Naive thymus-derived CD8-positive, alpha-beta T cell (primary cell): ENCODE measurements at regions not wholly inside any gene's neighbourhood (a gene's known extent, or its start where the extent isn't known, plus 50 kb on each side); places are given as distances from the start of the nearest gene placed in this dataset.

ENCODE experiments used
- ATAC-seq, 2 donors: fragments of 150-1000 bp; cut with Tn5 transposase in 1 of 2; sonication (Bioruptor Pico), chemical (Tn5 transposase) in 1 of 2; 1 replicate in 1 of 2; 2 replicates in 1 of 2; pipeline ENCODE4 v1.10.0; 2021; ENCODE audit warnings: mild to moderate bottlenecking in 2 of 2, moderate library complexity in 2 of 2
- POLR2A ChIA-PET: fragments of 350-600 bp; sonication (Branson Sonifier 250); formaldehyde crosslinking; loops from one replicate; lab custom pipeline; 2021; ENCODE audit warnings: antibody characterized with exemption; lab: Charles Lee
- DNase-seq, 10 donors: peaks; one replicate each; pipeline versions ENCODE4 v3.0.0 to v3.0.0-alpha.2; 2020 to 2022
- H3K27ac Mint-ChIP-seq, 10 donors: one replicate each; pipeline ENCODE4 v1.8.0; 2020 to 2022; ENCODE audit warnings: mild to moderate bottlenecking in 10 of 10, mixed read lengths in 10 of 10, moderate library complexity in 4 of 10, inconsistent platforms in 1 of 10
- H3K27me3 Mint-ChIP-seq, 5 donors: one replicate each; pipeline ENCODE4 v1.8.0; 2021 to 2022; ENCODE audit warnings: mixed read lengths in 5 of 5
- H3K36me3 Mint-ChIP-seq, 3 donors: one replicate each; pipeline ENCODE4 v1.8.0; 2020 to 2022; ENCODE audit warnings: mixed read lengths in 3 of 3, mild to moderate bottlenecking in 2 of 3, inconsistent platforms in 1 of 3
- H3K4me1 Mint-ChIP-seq, 4 donors: one replicate each; pipeline ENCODE4 v1.8.0; 2021 to 2022; ENCODE audit warnings: mixed read lengths in 4 of 4
- H3K4me3 Mint-ChIP-seq, 10 donors: one replicate each; pipeline ENCODE4 v1.8.0; 2020 to 2022; ENCODE audit warnings: mild to moderate bottlenecking in 10 of 10, mixed read lengths in 10 of 10, moderate library complexity in 6 of 10, inconsistent platforms in 1 of 10
- H3K9me3 Mint-ChIP-seq, 9 donors: one replicate each; pipeline ENCODE4 v1.8.0; 2020 to 2022; ENCODE audit warnings: mixed read lengths in 9 of 9, mild to moderate bottlenecking in 3 of 9, inconsistent platforms in 1 of 9, moderate library complexity in 1 of 9

GRCh38 chr13:50080911-50081678 lies 65.9 kb downstream of the KCNRG start:
- peaks cover 0 to 5% (median 0%) of the 10 kb centered on the region in 3 donors for H3K36me3 Mint-ChIP-seq
- H3K27ac Mint-ChIP-seq: peak overlapping the region; percentile 80 to 97 (median 94)
- peaks cover 0 to 7% (median 0%) of the 10 kb centered on the region in 9 donors for H3K9me3 Mint-ChIP-seq
- peak overlapping the region; percentile 90 to 99 (median 96) for H3K4me3 Mint-ChIP-seq
- peak in 9 of 10 donors; percentile 11 to 65 (median 33) for DNase-seq
- H3K4me1 Mint-ChIP-seq: peaks cover 7 to 72% (median 30%) of the 10 kb centered on the region in 4 donors
- ATAC-seq: peak in 1 of 2 donors; percentile 5
- POLR2A ChIA-PET: interaction anchor here (0.7 to 11.9 kb wide), 8 partner anchors 26 to 831 kb away, joined by 3 to 176 read pairs (median 8); partner anchors contain the start of gene TRIM13
- H3K27me3 Mint-ChIP-seq: peaks cover 5 to 31% (median 10%) of the 10 kb centered on the region in 5 donors

GRCh38 chr13:50081679-50082425 lies 66.6 kb downstream of the KCNRG start:
- Mint-ChIP-seq H3K9me3 (peaks cover 0 to 7% (median 0%) of the 10 kb centered on the region in 9 donors), H3K4me3 (peak overlapping the region; percentile 90 to 99 (median 96)), H3K36me3 (peaks cover 0 to 5% (median 0%) of the 10 kb centered on the region in 3 donors), H3K27ac (peak overlapping the region; percentile 90 to 97 (median 94)), H3K4me1 (peaks cover 7 to 72% (median 33%) of the 10 kb centered on the region in 4 donors), H3K27me3 (peaks cover 2 to 25% (median 10%) of the 10 kb centered on the region in 5 donors)
- POLR2A ChIA-PET: interaction anchor here (0.5 to 11.9 kb wide), 7 partner anchors 26 to 1740 kb away, joined by 3 to 176 read pairs (median 8); partner anchors contain the start of gene TRIM13
- ATAC-seq (peak; percentile 74 to 76), DNase-seq (peak; percentile 89 to 99 (median 98))

- peak overlapping the region; percentile 90 to 97 (median 94) for H3K27ac Mint-ChIP-seq
- peak; percentile 66 to 74 for ATAC-seq
- H3K36me3 Mint-ChIP-seq: peaks cover 0 to 5% (median 0%) of the 10 kb centered on the region in 3 donors
- peak overlapping the region; percentile 90 to 99 (median 96) for H3K4me3 Mint-ChIP-seq
- peaks cover 2 to 25% (median 10%) of the 10 kb centered on the region in 5 donors for H3K27me3 Mint-ChIP-seq
- POLR2A ChIA-PET: interaction anchor here (0.5 to 11.9 kb wide), 7 partner anchors 25 to 1739 kb away, joined by 3 to 176 read pairs (median 8); partner anchors contain the start of gene TRIM13
- H3K9me3 Mint-ChIP-seq: peaks cover 0 to 7% (median 0%) of the 10 kb centered on the region in 9 donors
- H3K4me1 Mint-ChIP-seq: peaks cover 7 to 69% (median 33%) of the 10 kb centered on the region in 4 donors
- DNase-seq: peak in 9 of 10 donors; percentile 52 to 82 (median 59)
These were observed 67.4 kb downstream of the KCNRG start for GRCh38 chr13:50082426-50083281.

GRCh38 chr13:50085063-50085462 lies 69.8 kb downstream of the KCNRG start:
- Mint-ChIP-seq H3K27ac (no peak overlapping the region), H3K27me3 (peaks cover 0 to 20% (median 4%) of the 10 kb centered on the region in 5 donors), H3K36me3 (peaks cover 0 to 2% (median 0%) of the 10 kb centered on the region in 3 donors), H3K9me3 (peaks cover 0 to 5% (median 0%) of the 10 kb centered on the region in 9 donors), H3K4me3 (peak overlapping the region in 1 of 10 donors; percentile 2), H3K4me1 (peaks cover 7 to 51% (median 33%) of the 10 kb centered on the region in 4 donors)
- POLR2A ChIA-PET: interaction anchor here (0.7 to 11.9 kb wide), 3 partner anchors 41 to 213 kb away, joined by 3 to 176 read pairs (median 4); partner anchors contain the start of gene TRIM13
- DNase-seq: peak in 3 of 10 donors; percentile 34 to 45 (median 34)
- ATAC-seq: no peak

GRCh38 chr13:50089633-50090032 lies 74.4 kb downstream of the KCNRG start:
- POLR2A ChIA-PET: interaction anchor here (0.7 to 1.0 kb wide), 2 partner anchors 92 to 711 kb away, joined by 3 to 4 read pairs; no protein-coding TSS in a partner anchor
- H3K36me3 Mint-ChIP-seq: no peaks in the 10 kb centered on the region
- H3K27ac Mint-ChIP-seq: no peak overlapping the region
- H3K4me3 Mint-ChIP-seq: no peak overlapping the region
- ATAC-seq (no peak), DNase-seq (no peak)
- no peaks in the 10 kb centered on the region for H3K27me3 Mint-ChIP-seq
- peaks cover 0 to 20% (median 6%) of the 10 kb centered on the region in 4 donors for H3K4me1 Mint-ChIP-seq
- H3K9me3 Mint-ChIP-seq: no peaks in the 10 kb centered on the region

DNA sequence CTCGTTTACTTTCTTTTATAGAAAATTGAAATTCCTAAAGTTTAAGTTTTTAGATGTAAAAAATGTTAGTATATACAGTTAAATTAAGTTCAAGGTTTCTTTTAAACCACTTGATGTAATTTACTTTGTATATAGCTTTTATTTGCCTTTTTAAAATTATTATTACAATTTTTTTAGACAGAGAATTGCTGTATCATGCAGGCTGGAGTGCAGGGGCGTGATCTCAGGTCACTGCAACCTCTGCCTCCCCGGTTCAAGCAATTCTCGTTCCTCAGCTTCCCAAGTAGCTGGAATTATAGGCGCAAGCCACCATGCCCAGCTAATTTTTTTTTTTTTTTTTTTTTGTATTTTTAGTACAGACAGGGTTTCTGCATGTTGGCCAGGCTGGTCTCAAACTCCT lies 75.0 kb downstream of the KCNRG start:
- ATAC-seq (no peak), DNase-seq (no peak)
- Mint-ChIP-seq H3K9me3 (no peaks in the 10 kb centered on the region), H3K4me3 (no peak overlapping the region), H3K36me3 (no peaks in the 10 kb centered on the region), H3K27ac (no peak overlapping the region), H3K4me1 (peaks cover 0 to 15% (median 4%) of the 10 kb centered on the region in 4 donors), H3K27me3 (no peaks in the 10 kb centered on the region)
- POLR2A ChIA-PET: interaction anchor here (0.6 to 1.4 kb wide), 4 partner anchors 35 to 1559 kb away, joined by 3 to 5 read pairs (median 4); no protein-coding TSS in a partner anchor

DNA sequence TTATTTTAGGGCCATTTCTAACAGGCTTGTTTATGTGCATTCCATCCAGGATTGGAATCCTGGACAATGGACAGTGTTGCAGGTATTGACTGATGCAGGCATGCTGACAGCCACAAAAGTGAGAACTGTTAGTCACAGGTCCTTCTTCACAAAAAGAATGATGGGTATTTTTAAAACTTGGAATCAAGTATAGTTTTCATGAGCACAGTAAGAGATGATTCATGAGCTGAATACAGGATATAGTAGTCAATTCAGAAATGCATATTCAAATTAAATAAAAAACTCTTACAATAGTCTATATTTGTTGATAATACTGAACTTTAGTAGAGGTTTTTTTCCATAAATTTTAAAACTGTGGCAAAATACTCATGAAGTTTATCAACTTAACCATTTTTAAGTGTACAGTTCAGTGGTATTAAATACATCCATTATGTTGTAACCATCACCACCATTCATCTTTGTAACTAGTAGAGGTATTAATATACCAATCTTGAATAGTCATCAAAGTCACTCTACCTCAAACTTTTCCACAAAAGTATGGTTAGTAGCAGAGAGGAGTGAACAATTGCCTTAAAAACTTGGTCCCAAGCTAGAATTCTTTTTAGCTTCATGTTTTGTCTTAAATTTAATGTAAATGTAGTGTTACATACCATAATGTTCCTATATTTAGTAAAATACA lies 79.5 kb downstream of the KCNRG start:
- Mint-ChIP-seq H3K36me3 (peaks cover 12 to 17% (median 13%) of the 10 kb centered on the region in 3 donors), H3K27me3 (no peaks in the 10 kb centered on the region), H3K4me3 (no peak overlapping the region), H3K27ac (no peak overlapping the region), H3K9me3 (peaks cover 0 to 14% (median 6%) of the 10 kb centered on the region in 9 donors), H3K4me1 (peaks cover 0 to 20% (median 5%) of the 10 kb centered on the region in 4 donors)
- DNase-seq: no peak
- POLR2A ChIA-PET: no interaction called here
- ATAC-seq: no peak

- Mint-ChIP-seq H3K36me3 (peaks cover 12 to 17% (median 13%) of the 10 kb centered on the region in 3 donors), H3K27ac (peak overlapping the region in 1 of 10 donors; percentile 27), H3K27me3 (no peaks in the 10 kb centered on the region), H3K4me3 (no peak overlapping the region), H3K4me1 (peaks cover 2 to 41% (median 9%) of the 10 kb centered on the region in 4 donors), H3K9me3 (peaks cover 0 to 14% (median 6%) of the 10 kb centered on the region in 9 donors)
- POLR2A ChIA-PET: interaction anchor here (2.2 kb wide), 1 partner anchor 26 kb away, joined by 10 read pairs; no protein-coding TSS in a partner anchor
- DNase-seq (no peak), ATAC-seq (no peak)
These were observed 83.4 kb downstream of the KCNRG start for GRCh38 chr13:50098693-50099092.

- Mint-ChIP-seq H3K36me3 (peaks cover 12 to 17% (median 13%) of the 10 kb centered on the region in 3 donors), H3K9me3 (peaks cover 0 to 14% (median 6%) of the 10 kb centered on the region in 9 donors), H3K4me1 (peaks cover 5 to 47% (median 11%) of the 10 kb centered on the region in 4 donors), H3K27me3 (no peaks in the 10 kb centered on the region), H3K4me3 (no peak overlapping the region), H3K27ac (no peak overlapping the region)
- DNase-seq (no peak), ATAC-seq (no peak)
- POLR2A ChIA-PET: interaction anchor here (0.6 to 2.2 kb wide), 2 partner anchors 25 to 350 kb away, joined by 3 to 10 read pairs; no protein-coding TSS in a partner anchor
These were observed 84.2 kb downstream of the KCNRG start for GRCh38 chr13:50099473-50099872.

DNA sequence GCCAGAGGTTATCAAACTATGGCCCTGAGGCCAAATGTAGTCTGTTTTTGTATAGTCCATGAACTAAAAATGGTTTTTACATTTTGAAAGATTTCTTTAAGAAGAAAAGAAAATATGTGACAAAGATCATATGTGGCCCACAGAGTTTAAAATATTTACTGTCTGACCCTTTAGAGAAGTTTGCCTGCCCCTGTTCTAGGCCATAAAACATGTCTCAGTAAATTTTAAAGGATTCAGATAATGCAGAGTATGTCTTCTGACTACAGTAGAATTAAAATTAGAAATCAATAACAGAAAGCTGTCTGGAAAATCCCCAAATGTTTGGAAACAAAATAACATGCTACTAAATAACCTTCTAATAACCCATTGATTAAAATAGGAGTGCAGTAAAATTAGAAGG lies 86.3 kb downstream of the KCNRG start:
- Mint-ChIP-seq H3K4me3 (no peak overlapping the region), H3K9me3 (peaks cover 0 to 14% (median 6%) of the 10 kb centered on the region in 9 donors), H3K4me1 (peaks cover 10 to 60% (median 21%) of the 10 kb centered on the region in 4 donors), H3K27ac (no peak overlapping the region), H3K36me3 (peaks cover 12 to 17% (median 13%) of the 10 kb centered on the region in 3 donors), H3K27me3 (no peaks in the 10 kb centered on the region)
- DNase-seq (no peak), ATAC-seq (no peak)
- POLR2A ChIA-PET: interaction anchor here (0.7 to 1.4 kb wide), 2 partner anchors 23 to 103 kb away, joined by 3 to 12 read pairs; no protein-coding TSS in a partner anchor
